ENCODE measurements at regions not wholly inside any gene's neighbourhood (a gene's known extent, or its start where the extent isn't known, plus 50 kb on each side); places are given as distances from the start of the nearest gene placed in this dataset.
A peak's percentile ranks its signal among the peaks of the same experiment; 100 is the strongest.

DNA sequence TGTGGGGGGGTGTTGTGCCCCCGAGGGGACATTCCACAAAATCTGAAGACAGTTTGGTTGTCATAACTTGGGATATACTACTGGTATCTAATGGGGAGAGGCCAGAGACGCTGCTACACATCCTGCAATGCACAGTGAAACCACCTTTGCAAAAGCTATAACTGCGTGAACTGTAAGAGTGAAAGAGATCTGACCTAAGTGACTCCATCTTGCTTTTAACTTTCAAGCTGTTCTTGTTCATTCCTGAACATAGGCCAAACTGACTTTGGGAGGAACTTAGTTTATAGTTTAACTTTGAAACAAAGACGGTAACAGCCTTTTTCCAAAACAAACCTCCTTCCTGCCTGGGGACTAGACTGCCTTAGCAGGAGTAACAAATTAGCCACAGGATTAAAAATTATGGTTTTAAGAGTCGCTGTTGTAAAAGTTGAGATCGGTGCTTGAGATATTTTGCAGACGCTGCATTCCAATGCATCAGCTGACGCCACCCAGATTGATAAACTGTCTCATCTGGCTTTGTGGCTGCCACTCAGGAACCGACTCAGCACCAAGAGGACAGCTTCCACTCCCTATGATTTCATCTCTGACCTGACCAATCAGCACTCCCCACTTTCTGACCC, 70.9 kb downstream of the ATXN3L start:
- H3K27ac Mint-ChIP-seq: peak overlapping the region; percentile 24
- H3K4me1 Mint-ChIP-seq (ENCODE audit: unreplicated experiment): no peaks in the 10 kb centered on the region
- TF ChIP-seq, protein P1, sequence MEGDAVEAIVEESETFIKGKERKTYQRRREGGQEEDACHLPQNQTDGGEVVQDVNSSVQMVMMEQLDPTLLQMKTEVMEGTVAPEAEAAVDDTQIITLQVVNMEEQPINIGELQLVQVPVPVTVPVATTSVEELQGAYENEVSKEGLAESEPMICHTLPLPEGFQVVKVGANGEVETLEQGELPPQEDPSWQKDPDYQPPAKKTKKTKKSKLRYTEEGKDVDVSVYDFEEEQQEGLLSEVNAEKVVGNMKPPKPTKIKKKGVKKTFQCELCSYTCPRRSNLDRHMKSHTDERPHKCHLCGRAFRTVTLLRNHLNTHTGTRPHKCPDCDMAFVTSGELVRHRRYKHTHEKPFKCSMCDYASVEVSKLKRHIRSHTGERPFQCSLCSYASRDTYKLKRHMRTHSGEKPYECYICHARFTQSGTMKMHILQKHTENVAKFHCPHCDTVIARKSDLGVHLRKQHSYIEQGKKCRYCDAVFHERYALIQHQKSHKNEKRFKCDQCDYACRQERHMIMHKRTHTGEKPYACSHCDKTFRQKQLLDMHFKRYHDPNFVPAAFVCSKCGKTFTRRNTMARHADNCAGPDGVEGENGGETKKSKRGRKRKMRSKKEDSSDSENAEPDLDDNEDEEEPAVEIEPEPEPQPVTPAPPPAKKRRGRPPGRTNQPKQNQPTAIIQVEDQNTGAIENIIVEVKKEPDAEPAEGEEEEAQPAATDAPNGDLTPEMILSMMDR (conservative IDR thresholded peaks at IDR 0.05): no peak
- no peaks in the 10 kb centered on the region for H3K36me3 Mint-ChIP-seq
- H3K9me3 Mint-ChIP-seq: peaks cover 18% of the 10 kb centered on the region
- H3K4me3 Mint-ChIP-seq: no peak overlapping the region
- no peak for DNase-seq (ENCODE audit: extremely low spot score, unreplicated experiment)
- H3K27me3 Mint-ChIP-seq: no peaks in the 10 kb centered on the region

DNA sequence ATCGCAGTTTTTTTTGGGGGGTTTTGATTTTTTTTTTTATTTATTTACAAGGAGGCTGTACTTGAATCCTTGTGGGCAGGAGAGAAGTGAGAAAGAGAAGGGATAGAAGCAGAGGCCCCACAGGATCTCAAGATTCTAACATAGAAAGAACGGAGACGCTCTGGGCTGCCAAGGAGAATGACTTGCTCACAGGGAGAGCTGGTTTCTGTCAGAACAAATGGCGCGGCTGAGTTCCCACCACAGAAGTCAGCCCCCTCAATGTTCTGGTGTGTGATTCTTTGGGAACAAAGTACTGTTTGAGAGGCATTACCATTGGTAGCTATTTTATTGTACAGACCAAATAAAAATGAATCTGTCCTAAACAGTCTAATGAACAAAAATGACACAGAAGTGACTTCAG, 80.6 kb downstream of the ATXN3L start:
- H3K4me1 Mint-ChIP-seq (ENCODE audit: unreplicated experiment): peaks cover 8% of the 10 kb centered on the region
- DNase-seq (ENCODE audit: extremely low spot score, unreplicated experiment): no peak
- no peaks in the 10 kb centered on the region for H3K27me3 Mint-ChIP-seq
- TF ChIP-seq, protein P1 (conservative IDR thresholded peaks at IDR 0.05): no peak
- no peak overlapping the region for H3K4me3 Mint-ChIP-seq
- H3K27ac Mint-ChIP-seq: no peak overlapping the region
- H3K36me3 Mint-ChIP-seq: peaks cover 3% of the 10 kb centered on the region
- H3K9me3 Mint-ChIP-seq: no peaks in the 10 kb centered on the region

DNA sequence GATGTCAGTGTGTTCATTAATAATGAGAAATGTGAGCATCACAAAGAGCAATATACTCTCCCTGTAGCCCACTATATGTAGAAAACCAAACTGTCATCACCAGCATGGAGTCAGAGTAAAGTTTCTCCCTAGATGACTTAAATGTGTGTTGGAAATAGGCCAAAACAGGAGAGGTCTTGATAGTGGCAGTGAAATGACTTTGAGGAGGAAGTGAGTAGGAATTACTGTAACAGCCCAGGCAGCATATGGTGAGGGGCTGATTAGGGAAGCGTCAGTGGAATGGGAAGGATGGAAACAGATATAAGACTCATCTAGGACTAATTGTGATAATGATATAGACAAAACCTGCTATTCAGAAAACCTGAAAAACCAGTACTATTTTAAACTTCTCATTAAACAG, 83.9 kb downstream of the ATXN3L start:
- TF ChIP-seq, protein P1 (conservative IDR thresholded peaks at IDR 0.05): no peak
- no peak overlapping the region for H3K27ac Mint-ChIP-seq
- H3K9me3 Mint-ChIP-seq: no peaks in the 10 kb centered on the region
- no peaks in the 10 kb centered on the region for H3K27me3 Mint-ChIP-seq
- H3K4me1 Mint-ChIP-seq (ENCODE audit: unreplicated experiment): peaks cover 4% of the 10 kb centered on the region
- no peak for DNase-seq (ENCODE audit: extremely low spot score, unreplicated experiment)
- peaks cover 3% of the 10 kb centered on the region for H3K36me3 Mint-ChIP-seq
- H3K4me3 Mint-ChIP-seq: no peak overlapping the region

DNA sequence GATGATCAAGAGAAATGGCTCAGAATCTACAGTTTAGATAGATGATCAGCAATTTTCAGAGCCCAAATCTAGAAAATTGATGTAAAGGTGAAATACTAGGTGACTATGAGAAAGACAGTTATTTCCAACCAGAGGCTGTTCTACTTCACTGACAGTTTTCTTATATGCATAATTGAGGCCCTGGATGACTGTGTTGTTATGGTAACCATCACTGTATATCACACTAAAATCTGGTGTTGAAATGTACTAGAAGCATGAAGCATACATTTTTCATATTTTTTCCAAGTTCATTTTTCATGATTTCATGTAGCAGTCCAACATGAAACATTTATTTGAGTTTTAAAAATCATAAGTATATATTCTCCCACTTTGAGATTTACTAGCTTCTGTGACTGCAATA, 87.4 kb downstream of the ATXN3L start:
- H3K27ac Mint-ChIP-seq: no peak overlapping the region
- peaks cover 3% of the 10 kb centered on the region for H3K36me3 Mint-ChIP-seq
- H3K4me1 Mint-ChIP-seq (ENCODE audit: unreplicated experiment): peaks cover 4% of the 10 kb centered on the region
- H3K27me3 Mint-ChIP-seq: no peaks in the 10 kb centered on the region
- no peak overlapping the region for H3K4me3 Mint-ChIP-seq
- DNase-seq (ENCODE audit: extremely low spot score, unreplicated experiment): no peak
- no peaks in the 10 kb centered on the region for H3K9me3 Mint-ChIP-seq
- TF ChIP-seq, protein P1 (conservative IDR thresholded peaks at IDR 0.05): no peak

DNA sequence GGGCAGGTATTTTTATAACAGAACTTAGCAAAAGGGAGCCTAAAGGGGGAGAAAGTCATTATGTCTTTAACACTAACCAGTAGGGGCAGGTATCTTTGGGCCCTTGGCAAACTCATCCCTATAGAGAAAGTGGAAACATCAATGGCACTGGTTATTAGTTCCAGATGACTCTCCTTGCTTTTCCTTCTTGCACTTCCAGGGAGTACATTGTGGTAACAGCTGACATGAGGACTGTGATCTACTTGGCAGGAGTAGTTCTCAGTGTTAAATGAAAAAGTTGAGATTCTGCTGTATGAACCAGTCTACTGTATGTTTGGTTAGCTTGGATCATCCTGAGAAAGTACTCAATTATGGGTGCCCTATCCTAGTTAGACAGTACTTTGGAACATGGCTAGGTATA, 93.6 kb downstream of the ATXN3L start:
- H3K4me3 Mint-ChIP-seq: no peak overlapping the region

More for the DNA sequence above, 93.6 kb downstream of the ATXN3L start:
- TF ChIP-seq, protein P1 (conservative IDR thresholded peaks at IDR 0.05): no peak
- DNase-seq (ENCODE audit: extremely low spot score, unreplicated experiment): no peak
- no peaks in the 10 kb centered on the region for H3K36me3 Mint-ChIP-seq
- H3K4me1 Mint-ChIP-seq (ENCODE audit: unreplicated experiment): peaks cover 4% of the 10 kb centered on the region
- no peaks in the 10 kb centered on the region for H3K27me3 Mint-ChIP-seq
- no peaks in the 10 kb centered on the region for H3K9me3 Mint-ChIP-seq
- H3K27ac Mint-ChIP-seq: no peak overlapping the region

All from type B pancreatic cell (in vitro differentiated cells).